Left colon (tissue), 2 donors: ENCODE measurements at regions not wholly inside any gene's neighbourhood (a gene's known extent, or its start where the extent isn't known, plus 50 kb on each side); places are given as distances from the start of the nearest gene placed in this dataset.

Experiments
- ATAC-seq: fragments of 200-7000 bp; cut with Tn5 transposase; one replicate; pipeline ENCODE4 v1.9.1; 2020; ENCODE audit warnings: mild to moderate bottlenecking, moderate library complexity
- DNase-seq, 2 donors: peaks; one replicate each; pipeline ENCODE4 v3.0.0-alpha.2; 2020
- intact Hi-C, 2 donors: fragments of 100-400 bp; cut with DNase I in 1 of 2; cut with micrococcal nuclease in 1 of 2; formaldehyde crosslinking; loops; one replicate each; pipeline versions ENCODE4 v1.11.2 to v1.14.0; 2022; cut with DNase I, micrococcal nuclease
- donor health status: DM: no; HTN: no; CAD: no.
- donor health status: DM: yes; HTN: yes; CAD: no.

DNA sequence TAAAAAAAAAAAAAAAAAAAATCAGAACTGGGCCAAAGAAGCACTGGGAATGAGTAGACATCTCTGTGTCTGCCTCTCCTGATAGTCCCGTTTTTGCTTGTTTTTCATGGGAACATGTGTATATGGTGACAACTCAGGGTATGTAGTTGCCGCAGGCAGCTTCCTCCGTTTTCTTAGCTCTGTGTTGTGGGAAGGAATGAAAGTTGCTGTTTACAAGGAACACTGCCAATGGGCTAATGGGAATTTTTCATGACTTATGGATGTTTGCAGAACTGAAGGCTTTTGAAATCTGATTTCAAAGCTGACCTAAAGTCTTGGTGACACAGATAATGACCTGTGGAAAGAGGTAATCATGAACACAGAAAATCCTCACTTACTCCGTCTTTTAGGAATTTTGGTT lies 146.4 kb upstream of the BTG1 start:
- no peak for DNase-seq
- no peak for ATAC-seq
- intact Hi-C loops = no loop called here

GRCh38 chr12:92290886-92291285 lies 145.2 kb upstream of the BTG1 start:
- DNase-seq (no peak), ATAC-seq (no peak)
- intact Hi-C loops = no loop called here

- intact Hi-C loops = no loop called here
- ATAC-seq = no peak
- DNase-seq = no peak
Observed at GRCh38 chr12:92290350-92290695, 144.7 kb upstream of the BTG1 start.

GRCh38 chr12:92289629-92290349 lies 144.1 kb upstream of the BTG1 start:
- DNase-seq = no peak
- intact Hi-C loops = no loop called here
- no peak for ATAC-seq

- intact Hi-C loops = no loop called here
- ATAC-seq (no peak), DNase-seq (no peak)
Observed at GRCh38 chr12:92288561-92288960, 142.9 kb upstream of the BTG1 start.

- no peak for DNase-seq
- no peak for ATAC-seq
- intact Hi-C loops = no loop called here
Observed at GRCh38 chr12:92278378-92278828, 132.8 kb upstream of the BTG1 start.

- ATAC-seq = no peak
- DNase-seq = no peak
- intact Hi-C loops = no loop called here
Observed at GRCh38 chr12:92277795-92278194, 132.1 kb upstream of the BTG1 start.

DNA sequence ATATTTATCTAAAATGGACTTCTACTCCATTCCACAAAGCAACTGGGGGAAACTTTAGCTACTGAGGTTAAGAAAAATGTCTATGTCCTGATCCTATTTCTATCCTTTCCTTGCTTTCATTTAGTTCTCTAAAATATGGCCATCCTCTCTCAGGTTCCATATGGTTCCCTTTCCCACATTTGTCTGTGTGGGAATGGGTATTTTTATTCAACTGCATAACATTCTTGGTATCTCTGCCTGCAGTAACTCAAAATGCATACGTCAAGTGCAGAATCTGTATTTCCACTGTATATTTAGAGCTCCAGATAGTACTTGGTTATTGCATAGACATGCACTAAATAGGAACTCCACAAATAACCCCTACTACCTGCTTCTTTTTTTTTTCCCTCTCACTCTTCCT lies 130.6 kb upstream of the BTG1 start:
- intact Hi-C loops = no loop called here
- DNase-seq = no peak
- ATAC-seq = no peak

GRCh38 chr12:92275443-92276154 lies 130.0 kb upstream of the BTG1 start:
- ATAC-seq (no peak), DNase-seq (no peak)
- intact Hi-C loops = no loop called here

GRCh38 chr12:92273076-92273475 lies 127.4 kb upstream of the BTG1 start:
- intact Hi-C loops = no loop called here
- no peak for ATAC-seq
- DNase-seq = no peak

DNA sequence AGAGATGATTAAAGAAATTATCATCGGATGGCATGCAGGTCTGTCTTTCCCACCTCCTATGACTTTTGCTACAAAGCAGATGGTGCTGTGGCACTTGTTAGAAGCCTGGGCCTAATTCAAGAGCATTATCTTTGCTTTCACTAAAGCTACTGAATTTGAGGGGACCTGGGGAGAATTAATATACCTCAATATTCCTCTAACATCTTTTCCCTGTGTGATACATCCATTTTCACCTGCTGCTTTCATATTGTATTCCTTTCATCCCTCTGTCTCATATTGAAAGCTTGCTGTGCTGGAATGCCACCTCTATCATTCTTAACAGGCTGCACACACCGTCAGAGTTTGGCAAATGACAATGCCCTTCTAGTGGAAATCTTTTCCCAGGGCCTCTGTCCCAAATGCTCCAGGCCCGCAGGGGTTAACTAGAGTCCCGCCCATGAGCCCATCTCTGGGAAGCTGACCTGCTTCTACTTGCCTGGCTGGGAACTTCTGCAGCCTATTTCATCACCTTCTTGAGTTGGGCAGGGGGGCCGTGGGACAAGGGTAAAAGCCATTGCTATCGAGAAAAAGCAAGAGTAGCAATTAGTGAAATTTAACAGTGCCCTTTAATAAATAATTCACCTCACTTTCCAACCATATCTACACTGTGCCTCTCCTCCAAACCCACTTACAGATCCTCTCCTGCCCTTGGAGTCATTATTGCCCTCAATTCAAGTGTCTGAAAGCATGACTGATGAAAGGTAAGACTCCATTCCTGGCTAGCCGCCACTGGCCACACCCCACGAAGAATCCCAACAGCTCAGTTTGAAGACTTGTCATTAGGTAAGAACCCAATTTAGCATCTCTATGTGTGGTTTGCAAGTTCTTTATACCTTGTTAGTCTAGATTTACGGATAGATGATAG lies 126.7 kb upstream of the BTG1 start:
- intact Hi-C loops = no loop called here
- DNase-seq = no peak
- no peak for ATAC-seq

DNA sequence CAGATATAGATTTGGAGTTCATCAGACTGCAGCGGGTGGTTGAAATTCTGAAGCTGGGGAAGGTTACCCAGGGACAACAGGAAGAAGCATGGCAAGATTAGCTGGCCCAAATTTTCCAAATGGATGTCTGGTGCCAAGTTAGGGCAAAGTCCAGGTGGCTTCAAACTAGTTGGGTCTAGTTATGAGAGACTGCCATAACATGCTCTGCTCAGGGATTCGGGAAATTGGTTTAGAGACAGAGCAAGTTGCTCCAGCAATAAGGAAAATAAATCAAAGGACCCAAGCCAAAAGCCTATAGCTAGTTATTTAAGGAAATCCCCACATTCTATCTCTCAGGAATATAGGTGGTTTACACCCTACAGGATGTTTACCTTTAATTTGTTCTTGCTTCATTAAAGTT lies 125.7 kb upstream of the BTG1 start:
- intact Hi-C loops = no loop called here
- ATAC-seq (peak; percentile 92), DNase-seq (peak in 1 of 2 donors; percentile 15)

GRCh38 chr12:92270521-92270920 lies 124.9 kb upstream of the BTG1 start:
- ATAC-seq = no peak
- DNase-seq = no peak
- intact Hi-C loops = no loop called here

DNA sequence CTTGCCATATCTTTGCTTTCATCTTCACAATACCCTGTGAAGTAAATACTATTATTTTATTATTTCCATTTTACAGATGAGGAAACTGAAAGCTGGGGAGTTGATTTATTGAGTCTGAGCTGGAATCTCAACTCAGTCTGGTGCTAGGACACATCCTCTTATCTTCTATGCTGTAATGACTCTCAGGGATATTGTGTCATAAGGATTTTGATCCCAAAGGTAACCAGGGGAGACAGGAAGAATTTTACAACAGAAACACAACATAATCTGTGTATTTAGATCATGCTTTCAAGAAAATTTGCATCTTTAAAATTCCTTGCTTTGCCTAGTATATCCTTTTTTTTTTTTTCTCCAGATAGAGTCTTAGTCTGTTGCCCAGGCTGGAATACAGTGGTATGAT lies 123.3 kb upstream of the BTG1 start:
- ATAC-seq (no peak), DNase-seq (no peak)
- intact Hi-C loops = no loop called here

- no peak for DNase-seq
- no peak for ATAC-seq
- intact Hi-C loops = no loop called here
Observed at GRCh38 chr12:92261692-92262091, 116.0 kb upstream of the BTG1 start.

DNA sequence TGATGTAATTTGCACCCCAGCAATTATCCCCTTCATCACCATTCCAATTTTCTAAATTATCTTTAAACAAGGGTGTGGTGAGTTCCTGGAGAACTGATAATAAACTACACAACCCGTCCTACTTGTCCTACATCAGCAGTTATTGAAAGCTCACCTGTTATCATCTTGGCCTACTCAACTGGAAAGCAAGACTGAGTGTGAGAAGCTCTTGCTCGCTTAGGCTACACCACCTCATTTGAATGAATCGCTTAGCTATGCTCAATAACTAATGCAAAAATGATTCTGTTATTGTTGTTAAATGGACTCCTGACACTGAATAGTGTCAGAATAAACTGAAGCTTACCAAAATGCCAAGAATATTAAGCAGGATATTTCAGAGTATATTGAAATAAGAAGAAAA lies 115.4 kb upstream of the BTG1 start:
- ATAC-seq (no peak), DNase-seq (no peak)
- intact Hi-C loops = no loop called here

DNA sequence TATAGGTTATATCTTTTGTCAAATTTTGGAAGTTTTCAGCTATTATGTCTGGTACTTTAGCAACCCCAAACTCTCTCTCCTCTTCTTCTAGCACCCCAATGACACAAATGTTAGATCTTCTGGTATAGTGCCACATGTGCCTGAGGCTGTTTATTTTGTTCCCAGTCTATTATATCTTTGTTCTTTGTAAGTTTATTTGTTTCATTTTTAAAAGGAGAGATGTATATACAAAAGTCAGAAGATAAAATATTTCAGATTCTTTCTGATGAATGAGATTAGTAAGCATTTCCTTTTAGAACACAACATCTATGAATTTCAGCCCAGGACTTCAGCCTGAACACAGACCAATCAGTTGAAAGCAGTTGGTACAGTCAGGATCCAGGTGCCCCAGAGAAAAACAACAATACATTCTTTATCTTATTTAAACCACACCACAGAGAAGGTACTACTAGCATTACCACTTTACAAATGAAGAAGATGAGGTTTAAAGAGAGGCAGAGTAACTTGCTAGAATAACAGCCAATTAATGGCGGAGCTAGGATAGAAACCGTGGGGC lies 114.1 kb upstream of the BTG1 start:
- intact Hi-C loops = no loop called here
- DNase-seq (no peak), ATAC-seq (no peak)

DNA sequence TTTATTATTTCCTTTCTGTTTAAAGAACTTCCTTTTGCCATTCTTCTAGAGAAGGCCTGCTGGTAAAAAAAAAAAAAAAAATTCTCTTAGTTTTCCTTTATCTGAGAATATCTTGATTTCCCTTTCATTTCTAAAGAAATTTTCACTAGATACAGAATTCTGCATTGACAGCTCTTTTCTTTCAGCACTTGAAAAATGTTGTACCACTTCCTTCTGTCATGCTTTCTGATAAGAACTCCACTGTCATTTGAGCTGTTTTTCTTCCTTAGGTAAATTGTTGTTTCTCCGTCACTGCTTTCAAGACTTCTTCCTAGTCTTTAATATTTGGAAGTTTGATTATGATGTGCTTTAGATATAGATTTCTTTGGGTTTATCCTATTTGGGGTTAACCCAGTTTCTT lies 113.6 kb upstream of the BTG1 start:
- DNase-seq (no peak), ATAC-seq (no peak)
- intact Hi-C loops = no loop called here

DNA sequence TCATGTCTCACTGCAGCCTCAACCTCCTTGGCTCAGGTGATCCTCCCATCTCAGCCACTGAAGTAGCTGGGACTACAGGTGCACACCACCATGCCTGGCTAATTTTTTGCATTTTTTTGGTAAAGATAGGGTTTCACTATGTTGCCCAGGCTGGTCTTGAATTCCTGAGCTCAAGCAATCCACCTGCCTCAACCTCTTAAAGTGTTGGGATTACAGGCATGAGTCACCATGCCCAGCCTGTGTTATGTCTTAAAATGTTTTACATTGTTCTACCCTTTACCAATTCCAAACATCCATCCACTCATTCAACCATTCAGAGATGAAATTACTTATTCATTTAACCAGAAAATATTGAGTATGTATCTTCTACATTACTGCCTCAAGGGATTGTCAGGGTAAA lies 111.6 kb upstream of the BTG1 start:
- intact Hi-C loops = no loop called here
- ATAC-seq (no peak), DNase-seq (no peak)

DNA sequence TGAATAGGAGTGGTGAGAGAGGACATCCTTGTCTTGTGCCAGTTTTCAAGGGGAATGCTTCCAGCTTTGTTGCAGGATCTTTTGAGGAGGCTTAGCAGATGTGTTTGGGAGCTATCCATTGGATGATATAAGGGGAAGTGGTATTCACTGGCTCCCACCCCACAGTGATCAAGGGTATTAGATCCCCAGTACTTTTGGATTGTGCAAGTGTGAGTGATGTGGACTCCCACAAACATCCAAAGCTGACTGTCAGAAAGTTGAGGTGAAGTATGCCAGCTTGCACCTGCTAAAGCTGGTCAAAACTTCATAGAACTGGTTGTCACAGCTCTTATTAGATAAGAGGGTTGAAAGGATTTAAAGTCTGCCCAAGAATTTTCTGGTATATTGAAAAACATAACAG lies 110.1 kb upstream of the BTG1 start:
- ATAC-seq (no peak), DNase-seq (no peak)
- intact Hi-C loops = no loop called here
